ENCODE measurements at regions not wholly inside any gene's neighbourhood (a gene's known extent, or its start where the extent isn't known, plus 50 kb on each side); places are given as distances from the start of the nearest gene placed in this dataset.

- no peak for TF ChIP-seq RAD21 (IDR thresholded peaks at IDR 0.05; ENCODE audit: low read length)
- no peak for TF ChIP-seq CTCF (IDR thresholded peaks at IDR 0.05)
- no peak for TF ChIP-seq EZH2phosphoT487 (IDR thresholded peaks at IDR 0.05; ENCODE audit: borderline replicate concordance, low read depth)
- no peak for TF ChIP-seq SMC3 (IDR thresholded peaks at IDR 0.05; ENCODE audit: low read depth, low read length)
- TF ChIP-seq MAX (IDR thresholded peaks at IDR 0.05; ENCODE audit: low read depth), result no peak
- no peak for TF ChIP-seq EP300 (IDR thresholded peaks at IDR 0.05; ENCODE audit: borderline replicate concordance in 1 of 2, low read depth in 1 of 2, low read length in 1 of 2)
- TF ChIP-seq TAF1 (IDR thresholded peaks at IDR 0.05; ENCODE audit: borderline replicate concordance, low read depth, low read length), result no peak
Measured at GRCh38 chr3:106241593-106241992, 372.8 kb upstream of the CBLB start.

Data from SK-N-SH (cell line).